ENCODE measurements at regions not wholly inside any gene's neighbourhood (a gene's known extent, or its start where the extent isn't known, plus 50 kb on each side); places are given as distances from the start of the nearest gene placed in this dataset.

- Histone ChIP-seq H3K27me3 (no peaks in the 10 kb centered on the region), H3K4me3 (no peak overlapping the region), H3K4me1 (no peaks in the 10 kb centered on the region), H3K9me3 (no peaks in the 10 kb centered on the region), H3K36me3 (no peaks in the 10 kb centered on the region), H3K27ac (no peak overlapping the region)
- no peak for DNase-seq
- intact Hi-C loops (cut with DNase I), result no loop called here
- WGBS, 2 donors, result 90 to 93% methylated on average over 17 to 19 of the region's 19 CpGs
- no peak for TF ChIP-seq POLR2A (IDR thresholded peaks at IDR 0.05)
- TF ChIP-seq CTCF (IDR thresholded peaks at IDR 0.05), result no peak
These were observed 98.3 kb upstream of the NPVF start for GRCh38 chr7:25326501-25327156.

GRCh38 chr7:25329815-25330214 is 101.5 kb upstream of the NPVF start:
- no peak overlapping the region for H3K27ac ChIP-seq
- no peaks in the 10 kb centered on the region for H3K4me1 ChIP-seq
- TF ChIP-seq CTCF (IDR thresholded peaks at IDR 0.05), result no peak
- TF ChIP-seq POLR2A (IDR thresholded peaks at IDR 0.05), result no peak
- no peaks in the 10 kb centered on the region for H3K36me3 ChIP-seq
- H3K27me3 ChIP-seq, result no peaks in the 10 kb centered on the region
- 58 to 80% methylated on average over 1 to 2 of the region's 2 CpGs for WGBS, 2 donors
- intact Hi-C loops (cut with DNase I), result no loop called here
- DNase-seq, result no peak
- no peak overlapping the region for H3K4me3 ChIP-seq
- H3K9me3 ChIP-seq, result no peaks in the 10 kb centered on the region

GRCh38 chr7:25333296-25333928 is 105.1 kb upstream of the NPVF start:
- intact Hi-C loops (cut with DNase I), result no loop called here
- DNase-seq, result no peak
- WGBS, 2 donors, result 69 to 78% methylated on average over 6 of the region's 6 CpGs

GRCh38 chr7:25347360-25348066 is 119.2 kb upstream of the NPVF start:
- WGBS, 2 donors, result 72 to 75% methylated on average over 4 of the region's 4 CpGs
- no peak for TF ChIP-seq CTCF (IDR thresholded peaks at IDR 0.05)
- TF ChIP-seq POLR2A (IDR thresholded peaks at IDR 0.05), result no peak
- Histone ChIP-seq H3K4me3 (no peak overlapping the region), H3K4me1 (no peaks in the 10 kb centered on the region), H3K27me3 (no peaks in the 10 kb centered on the region), H3K36me3 (no peaks in the 10 kb centered on the region), H3K9me3 (no peaks in the 10 kb centered on the region), H3K27ac (no peak overlapping the region)
- intact Hi-C loops (cut with DNase I), result no loop called here
- DNase-seq, result no peak

More at GRCh38 chr7:25333296-25333928, 105.1 kb upstream of the NPVF start:
- Histone ChIP-seq H3K4me3 (no peak overlapping the region), H3K27ac (no peak overlapping the region), H3K27me3 (no peaks in the 10 kb centered on the region), H3K4me1 (no peaks in the 10 kb centered on the region), H3K9me3 (no peaks in the 10 kb centered on the region), H3K36me3 (no peaks in the 10 kb centered on the region)
- TF ChIP-seq CTCF (IDR thresholded peaks at IDR 0.05) (no peak), POLR2A (IDR thresholded peaks at IDR 0.05) (no peak)

GRCh38 chr7:25348104-25348503 is 119.8 kb upstream of the NPVF start:
- DNase-seq, result no peak
- 63 to 79% methylated on average over 3 of the region's 3 CpGs for WGBS, 2 donors
- no peak for TF ChIP-seq POLR2A (IDR thresholded peaks at IDR 0.05)
- no peak for TF ChIP-seq CTCF (IDR thresholded peaks at IDR 0.05)

More at GRCh38 chr7:25348104-25348503, 119.8 kb upstream of the NPVF start:
- H3K27ac ChIP-seq, result no peak overlapping the region
- H3K4me1 ChIP-seq, result no peaks in the 10 kb centered on the region
- no peaks in the 10 kb centered on the region for H3K36me3 ChIP-seq
- intact Hi-C loops (cut with DNase I), result no loop called here
- no peaks in the 10 kb centered on the region for H3K9me3 ChIP-seq
- H3K27me3 ChIP-seq, result no peaks in the 10 kb centered on the region
- H3K4me3 ChIP-seq, result no peak overlapping the region
